Activated T-cell treated with anti-CD3 and anti-CD28 coated beads, Interleukin-2, amount 50 U/mL, for 72 hours (primary cell): ENCODE measurements at regions not wholly inside any gene's neighbourhood (a gene's known extent, or its start where the extent isn't known, plus 50 kb on each side); places are given as distances from the start of the nearest gene placed in this dataset.
A peak's percentile ranks its signal among the peaks of the same experiment; 100 is the strongest.
"Not testable (repeated sequence)": the region's sequence is repeated elsewhere in the genome, so short reads cannot be mapped to it uniquely, and the experiment has no call there.

Experiments
- ATAC-seq, 2 donors: fragments of 150-1000 bp; cut with Tn5 transposase; replicated peaks in 1 of 2; 2 replicates each; pipeline ENCODE4 v1.10.0; 2021; ENCODE audit warnings: moderate library complexity in 2 of 2, mild to moderate bottlenecking in 1 of 2
- DNase-seq, 2 donors: peaks; one replicate each; pipeline ENCODE4 v3.0.0; 2021 to 2022; ENCODE audit warnings: mixed read lengths in 1 of 2
- H3K27ac Mint-ChIP-seq: one replicate; pipeline ENCODE4 v1.8.0; 2022; ENCODE audit warnings: mild to moderate bottlenecking, moderate library complexity, mixed read lengths
- H3K27me3 Mint-ChIP-seq: one replicate; pipeline ENCODE4 v1.8.0; 2022; ENCODE audit warnings: low read depth, mixed read lengths
- H3K36me3 Mint-ChIP-seq, 2 donors: one replicate each; pipeline ENCODE4 v1.8.0; 2022; ENCODE audit warnings: mixed read lengths in 2 of 2, mild to moderate bottlenecking in 1 of 2; ENCODE audit not compliant: insufficient read depth in 2 of 2
- H3K4me1 Mint-ChIP-seq: one replicate; pipeline ENCODE4 v1.8.0; 2022; ENCODE audit warnings: low read depth, mixed read lengths
- H3K4me3 Mint-ChIP-seq, 2 donors: one replicate each; pipeline ENCODE4 v1.8.0; 2022; ENCODE audit warnings: mild to moderate bottlenecking in 2 of 2, mixed read lengths in 2 of 2, moderate library complexity in 2 of 2
- H3K9me3 Mint-ChIP-seq, 2 donors: one replicate each; pipeline ENCODE4 v1.8.0; 2022; ENCODE audit warnings: mixed read lengths in 2 of 2

DNA sequence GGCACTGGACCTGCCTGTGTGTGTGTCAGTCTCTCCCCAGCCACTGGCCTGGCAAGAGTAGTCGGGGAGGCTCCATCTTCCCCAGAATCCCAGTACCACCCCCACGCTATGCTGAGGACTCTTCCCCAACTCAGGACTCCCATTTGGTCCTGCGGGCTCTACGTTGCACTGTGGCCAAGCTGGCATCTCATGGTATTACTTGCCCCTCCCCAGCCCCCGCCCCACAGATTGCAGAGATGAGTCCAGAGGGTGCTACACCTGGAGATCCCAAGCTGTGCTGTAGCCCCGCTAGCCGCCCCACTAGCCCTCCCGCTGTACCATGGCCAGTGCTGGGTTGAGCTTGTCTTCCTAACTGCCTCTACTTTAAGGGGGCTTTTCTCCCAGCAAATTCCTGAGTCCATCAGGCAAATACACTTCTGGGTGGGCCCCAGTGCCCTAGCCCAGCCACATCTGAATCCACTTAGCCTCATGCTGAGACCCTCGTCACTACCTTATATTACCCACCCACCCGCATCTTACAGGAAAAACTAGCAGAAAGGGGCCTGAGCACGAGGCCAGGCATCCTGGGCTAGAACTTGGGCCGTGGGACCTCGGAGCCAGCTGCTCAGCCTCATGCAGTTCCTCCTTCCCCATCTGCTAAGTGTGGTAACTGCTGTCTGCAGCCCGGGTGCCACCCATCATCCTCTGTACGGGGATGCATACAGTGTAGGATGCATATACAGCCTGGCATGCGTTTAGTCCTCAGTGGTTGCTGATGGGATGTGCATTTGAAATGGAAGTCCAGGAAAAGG lies 65.8 kb upstream of the CACUL1 start:
- Mint-ChIP-seq H3K36me3 (no peaks in the 10 kb centered on the region), H3K4me1 (no peaks in the 10 kb centered on the region), H3K4me3 (no peak overlapping the region), H3K9me3 (no peaks in the 10 kb centered on the region), H3K27ac (no peak overlapping the region), H3K27me3 (no peaks in the 10 kb centered on the region)
- ATAC-seq (no peak), DNase-seq (no peak)

DNA sequence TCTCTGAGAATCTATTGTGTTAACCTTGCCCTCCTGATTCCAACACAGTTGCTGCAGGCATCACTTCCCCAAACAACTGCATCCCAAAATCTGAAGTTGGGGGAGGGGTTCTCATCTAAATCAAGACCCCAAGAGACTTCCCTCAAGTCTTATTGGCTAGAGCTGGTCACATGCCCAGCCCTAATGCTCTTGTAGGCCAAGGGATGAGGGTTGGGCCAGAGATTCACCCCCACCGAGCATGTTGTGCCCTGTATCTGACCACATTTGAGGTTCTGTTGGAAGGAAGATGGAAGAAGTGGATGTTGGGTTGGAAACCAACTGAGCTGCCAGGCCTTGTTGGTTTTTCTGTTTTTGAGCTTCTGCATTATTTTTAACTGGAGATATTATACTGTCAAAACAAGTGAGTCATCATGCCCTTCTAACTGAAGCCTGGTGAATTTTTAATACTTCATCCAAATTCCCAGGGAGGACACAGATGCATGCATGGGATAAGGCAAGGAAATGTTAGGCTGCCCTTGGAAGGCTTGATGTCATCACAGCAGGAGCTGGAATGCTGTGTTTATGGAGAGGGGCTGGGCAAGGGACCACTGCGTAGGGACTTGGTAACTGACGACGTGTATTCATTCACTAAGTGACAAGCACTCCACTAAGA lies 68.6 kb upstream of the CACUL1 start:
- H3K27ac Mint-ChIP-seq, result no peak overlapping the region
- ATAC-seq (no peak), DNase-seq (no peak)
- no peak overlapping the region for H3K4me3 Mint-ChIP-seq
- H3K27me3 Mint-ChIP-seq, result no peaks in the 10 kb centered on the region
- H3K9me3 Mint-ChIP-seq, result no peaks in the 10 kb centered on the region
- no peaks in the 10 kb centered on the region for H3K4me1 Mint-ChIP-seq
- no peaks in the 10 kb centered on the region for H3K36me3 Mint-ChIP-seq

- no peaks in the 10 kb centered on the region for H3K4me1 Mint-ChIP-seq
- no peak for ATAC-seq
- no peaks in the 10 kb centered on the region for H3K36me3 Mint-ChIP-seq
- H3K27ac Mint-ChIP-seq, result no peak overlapping the region
- H3K9me3 Mint-ChIP-seq, result no peaks in the 10 kb centered on the region
- H3K27me3 Mint-ChIP-seq, result no peaks in the 10 kb centered on the region
- no peak for DNase-seq
- no peak overlapping the region for H3K4me3 Mint-ChIP-seq
These were observed 72.3 kb upstream of the CACUL1 start for GRCh38 chr10:118827053-118827452.

DNA sequence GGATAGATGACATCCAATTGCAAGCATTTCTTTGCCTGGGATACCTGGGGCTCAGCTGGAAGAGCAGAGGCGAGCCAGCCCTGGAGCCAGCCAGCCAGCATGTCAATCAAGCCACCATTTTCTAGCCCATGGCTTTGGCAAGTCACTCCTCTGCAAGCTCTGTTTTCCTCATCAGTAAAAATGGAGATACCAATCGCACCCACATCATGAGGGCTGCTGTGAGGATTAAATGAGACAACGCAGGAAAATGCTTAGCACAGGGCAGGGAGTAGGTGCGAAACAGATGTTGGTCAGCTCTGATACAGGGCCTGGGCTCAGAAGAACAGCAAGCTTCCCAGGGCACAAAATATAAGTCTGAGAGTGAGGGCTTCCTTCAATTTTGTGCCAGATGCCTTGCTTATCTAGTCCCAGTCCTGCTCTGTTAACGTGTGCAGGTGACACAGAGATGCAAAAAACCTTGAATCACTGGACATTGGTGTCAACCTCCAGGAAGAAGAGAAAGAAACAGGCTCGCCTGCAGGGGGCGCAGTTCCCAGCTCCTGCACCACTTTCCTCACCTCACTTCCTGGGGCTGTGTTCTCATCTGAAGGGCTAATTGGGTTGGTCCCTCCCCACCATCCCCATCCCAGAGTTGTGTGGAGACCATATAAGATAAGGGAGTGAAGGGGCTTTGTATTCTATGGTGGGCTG lies 72.8 kb upstream of the CACUL1 start:
- Mint-ChIP-seq H3K27ac (no peak overlapping the region), H3K36me3 (no peaks in the 10 kb centered on the region), H3K9me3 (no peaks in the 10 kb centered on the region), H3K4me3 (no peak overlapping the region), H3K4me1 (no peaks in the 10 kb centered on the region), H3K27me3 (no peaks in the 10 kb centered on the region)
- no peak for DNase-seq
- no peak for ATAC-seq

DNA sequence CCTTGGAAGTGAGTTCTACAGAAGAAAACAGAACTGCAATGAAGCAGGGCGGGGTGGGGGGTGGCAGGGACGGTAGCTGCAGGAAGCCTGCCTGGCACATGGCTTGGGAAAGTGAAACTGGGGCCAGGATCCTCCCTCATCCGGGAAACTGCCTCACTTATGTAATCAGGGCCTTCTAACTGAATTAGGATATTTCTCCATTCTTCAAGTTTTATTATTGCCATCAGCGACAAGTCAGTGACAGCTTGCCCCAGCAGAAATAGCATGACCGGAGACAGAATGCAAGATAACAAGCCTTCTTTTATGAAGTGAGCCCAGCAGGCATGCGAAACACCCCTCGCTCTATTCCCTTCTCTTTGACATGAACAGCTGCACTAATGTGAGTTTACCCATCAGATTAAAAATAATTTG lies 77.5 kb upstream of the CACUL1 start:
- Mint-ChIP-seq H3K27ac (no peak overlapping the region), H3K4me1 (no peaks in the 10 kb centered on the region), H3K36me3 (no peaks in the 10 kb centered on the region), H3K9me3 (no peaks in the 10 kb centered on the region), H3K4me3 (no peak overlapping the region), H3K27me3 (no peaks in the 10 kb centered on the region)
- ATAC-seq (no peak), DNase-seq (no peak)

DNA sequence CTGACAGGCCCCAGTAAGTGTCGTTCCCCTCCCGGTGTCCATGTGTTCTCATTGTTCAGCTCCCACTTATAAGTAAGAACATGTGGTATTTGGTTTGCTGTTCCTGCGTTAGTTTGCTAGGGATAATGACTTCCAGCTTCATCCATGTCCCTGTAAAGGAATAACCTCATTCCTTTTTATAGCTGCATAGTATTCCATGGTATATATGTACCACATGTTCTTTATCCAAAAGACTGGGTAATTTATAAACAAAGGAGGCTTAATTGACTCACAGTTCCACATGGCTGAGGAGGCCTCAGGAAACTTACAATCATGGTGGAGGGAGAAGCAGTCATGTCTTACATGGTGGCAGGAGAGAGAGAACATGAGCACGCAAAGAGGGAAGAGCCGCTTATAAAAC lies 79.6 kb upstream of the CACUL1 start:
- H3K4me3 Mint-ChIP-seq, H3K36me3 Mint-ChIP-seq, H3K9me3 Mint-ChIP-seq, ATAC-seq, H3K4me1 Mint-ChIP-seq, H3K27ac Mint-ChIP-seq, H3K27me3 Mint-ChIP-seq, DNase-seq: not testable (repeated sequence)

- DNase-seq, result no peak
- H3K9me3 Mint-ChIP-seq, result peaks cover 2 to 5% of the 10 kb centered on the region in 2 donors
- ATAC-seq, result no peak
- peaks cover 0 to 2% of the 10 kb centered on the region in 2 donors for H3K36me3 Mint-ChIP-seq
- H3K4me1 Mint-ChIP-seq, result peaks cover 13% of the 10 kb centered on the region
- no peak overlapping the region for H3K4me3 Mint-ChIP-seq
- no peaks in the 10 kb centered on the region for H3K27me3 Mint-ChIP-seq
- H3K27ac Mint-ChIP-seq, result no peak overlapping the region
These were observed 81.0 kb upstream of the CACUL1 start for GRCh38 chr10:118835682-118836326.

DNA sequence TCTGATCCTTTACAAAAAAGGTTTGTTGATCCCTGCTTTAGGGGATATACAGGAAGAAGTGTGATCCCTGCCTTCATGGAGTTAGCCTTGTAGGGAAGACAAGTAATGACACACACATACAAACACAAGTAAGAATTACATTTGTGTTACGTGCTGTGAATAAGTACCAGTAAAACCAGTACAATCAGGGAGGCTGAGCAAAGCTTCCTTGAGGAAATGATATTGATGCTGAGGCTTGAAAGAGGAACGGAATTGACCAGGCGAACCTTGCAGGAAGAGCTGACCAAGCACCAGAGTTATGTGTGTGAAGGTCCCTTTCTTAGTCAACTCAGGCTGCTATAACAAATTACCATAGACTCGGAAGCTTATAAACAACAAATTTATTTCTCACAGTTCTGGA lies 83.6 kb upstream of the CACUL1 start:
- H3K27me3 Mint-ChIP-seq, result no peaks in the 10 kb centered on the region

DNA sequence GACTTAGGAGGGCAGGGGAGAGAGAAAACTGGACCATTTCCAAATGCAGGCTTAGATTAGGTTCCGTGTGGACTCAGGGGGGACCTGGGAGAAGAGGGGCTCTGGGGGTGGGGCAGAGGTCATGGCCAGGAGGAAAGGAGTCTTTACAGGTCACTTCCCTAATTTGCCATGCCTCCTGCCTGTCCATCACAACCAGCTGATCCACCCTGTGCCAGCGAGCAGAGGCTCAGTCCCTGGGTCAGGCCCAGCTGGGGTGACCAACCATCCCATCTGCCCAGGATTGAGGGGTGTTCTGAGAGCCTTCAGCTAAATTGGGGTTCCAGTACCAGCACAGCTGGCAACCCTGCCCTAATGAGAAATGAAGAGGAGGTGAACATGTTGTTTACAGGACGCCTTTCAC lies 84.6 kb upstream of the CACUL1 start:
- no peak for ATAC-seq
- Mint-ChIP-seq H3K27ac (no peak overlapping the region), H3K4me3 (peak overlapping the region in 1 of 2 donors; percentile 9), H3K36me3 (peaks cover 0 to 2% of the 10 kb centered on the region in 2 donors), H3K4me1 (peaks cover 15% of the 10 kb centered on the region), H3K27me3 (no peaks in the 10 kb centered on the region), H3K9me3 (peaks cover 2 to 5% of the 10 kb centered on the region in 2 donors)
- DNase-seq, result no peak

More for the DNA sequence above, 83.6 kb upstream of the CACUL1 start:
- Mint-ChIP-seq H3K9me3 (peaks cover 2 to 5% of the 10 kb centered on the region in 2 donors), H3K36me3 (peaks cover 0 to 2% of the 10 kb centered on the region in 2 donors), H3K4me3 (no peak overlapping the region), H3K4me1 (peaks cover 15% of the 10 kb centered on the region), H3K27ac (no peak overlapping the region)
- DNase-seq (no peak), ATAC-seq (no peak)

DNA sequence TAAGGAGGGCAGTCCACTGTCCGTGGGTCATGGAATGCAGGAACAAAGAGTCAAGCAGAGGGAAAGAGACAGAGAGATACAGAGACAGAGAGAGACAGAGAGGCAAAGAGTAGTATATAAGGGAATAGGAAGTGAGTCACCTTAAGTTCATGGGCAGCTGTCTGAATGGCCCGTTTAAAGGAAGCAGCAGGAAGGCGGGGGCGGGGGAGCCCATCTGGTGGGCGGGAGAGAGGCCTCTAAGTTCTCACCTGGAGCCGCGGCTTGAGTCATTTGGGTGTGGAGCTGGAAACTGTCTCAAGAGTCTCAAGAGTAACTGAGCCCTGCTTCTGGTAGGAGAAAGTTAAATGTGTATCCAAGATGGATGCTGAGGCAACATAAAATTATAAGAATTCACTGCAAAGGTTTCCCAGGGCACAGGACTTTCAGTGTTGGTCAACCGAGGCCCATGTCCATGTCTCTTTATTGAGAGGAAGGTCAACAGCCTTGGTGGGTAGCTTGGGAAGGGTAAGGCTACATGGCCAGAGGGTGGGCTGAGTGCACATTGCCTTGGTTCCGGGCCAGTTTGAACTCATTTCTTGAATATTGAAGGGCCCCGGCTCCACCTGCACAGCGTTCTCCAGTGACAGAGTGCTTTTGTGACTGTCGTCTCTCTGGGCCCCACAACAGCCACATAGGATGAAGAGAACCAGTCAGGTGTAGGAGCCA lies 85.5 kb upstream of the CACUL1 start:
- Mint-ChIP-seq H3K4me1 (peaks cover 15% of the 10 kb centered on the region), H3K9me3 (peaks cover 2 to 5% of the 10 kb centered on the region in 2 donors), H3K4me3 (peak overlapping the region; percentile 3 to 43), H3K36me3 (peaks cover 0 to 2% of the 10 kb centered on the region in 2 donors), H3K27me3 (peaks cover 5% of the 10 kb centered on the region), H3K27ac (peak overlapping the region; percentile 18)
- ATAC-seq, result peak; percentile 92 to 94
- DNase-seq, result peak; percentile 78 to 80

DNA sequence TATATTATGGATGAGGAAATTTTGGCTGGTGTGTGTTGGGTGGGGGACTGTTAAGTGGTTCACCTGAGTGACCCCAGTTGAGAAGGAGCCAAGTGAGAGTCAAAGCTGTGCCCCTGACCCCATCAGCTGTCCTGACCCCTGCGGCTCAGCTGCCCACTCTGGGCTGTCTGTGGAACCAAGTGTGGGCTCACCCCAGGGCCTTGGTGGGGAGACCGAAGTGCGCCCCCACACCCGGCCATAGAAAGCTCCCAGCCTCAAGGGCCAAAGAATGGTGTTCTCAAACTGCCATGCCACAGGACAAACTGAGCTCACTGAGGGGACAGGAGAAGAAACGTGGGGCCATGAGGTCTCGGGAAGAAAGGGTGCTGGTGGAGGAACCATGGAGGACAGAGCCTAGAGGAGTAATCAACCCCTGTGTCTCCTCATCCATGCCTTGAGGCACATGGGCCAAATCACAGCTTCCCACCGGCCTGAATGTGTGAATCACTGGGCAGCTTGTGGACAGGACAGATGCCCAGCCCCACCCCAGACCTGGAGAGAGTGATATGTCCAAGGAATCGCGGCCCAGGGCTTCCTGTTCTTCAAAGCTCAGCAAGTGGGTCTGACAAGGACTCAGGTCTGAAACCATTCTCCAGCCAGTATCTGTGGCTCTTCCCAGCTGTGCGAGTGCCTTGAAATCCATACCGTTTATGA lies 86.2 kb upstream of the CACUL1 start:
- peaks cover 7% of the 10 kb centered on the region for H3K27me3 Mint-ChIP-seq
- no peak overlapping the region for H3K4me3 Mint-ChIP-seq
- no peak for ATAC-seq
- DNase-seq, result no peak
- H3K36me3 Mint-ChIP-seq, result peaks cover 0 to 2% of the 10 kb centered on the region in 2 donors
- no peak overlapping the region for H3K27ac Mint-ChIP-seq
- peaks cover 15% of the 10 kb centered on the region for H3K4me1 Mint-ChIP-seq
- H3K9me3 Mint-ChIP-seq, result peaks cover 2 to 5% of the 10 kb centered on the region in 2 donors
